GM12891 (cell line): ENCODE measurements at regions not wholly inside any gene's neighbourhood (a gene's known extent, or its start where the extent isn't known, plus 50 kb on each side); places are given as distances from the start of the nearest gene placed in this dataset.

Experiments used
- POLR2A ChIP-seq: IDR thresholded peaks from 2 replicates; pipeline ENCODE4 v1.6.1; 2011; ENCODE audit warnings: low read depth, low read length, control low read depth
- POLR2AphosphoS5 ChIP-seq: IDR thresholded peaks from 2 replicates; pipeline ENCODE4 v1.6.1; 2011; ENCODE audit warnings: low read depth, low read length, control low read depth
- POU2F2 ChIP-seq: IDR thresholded peaks from 2 replicates; pipeline ENCODE4 v1.6.1; 2011; ENCODE audit warnings: low read depth, mild to moderate bottlenecking, control low read depth, low read length, moderate library complexity
- SPI1 ChIP-seq: IDR thresholded peaks from 2 replicates; pipeline ENCODE4 v1.6.1; 2011; ENCODE audit warnings: low read depth, low read length, control low read depth

DNA sequence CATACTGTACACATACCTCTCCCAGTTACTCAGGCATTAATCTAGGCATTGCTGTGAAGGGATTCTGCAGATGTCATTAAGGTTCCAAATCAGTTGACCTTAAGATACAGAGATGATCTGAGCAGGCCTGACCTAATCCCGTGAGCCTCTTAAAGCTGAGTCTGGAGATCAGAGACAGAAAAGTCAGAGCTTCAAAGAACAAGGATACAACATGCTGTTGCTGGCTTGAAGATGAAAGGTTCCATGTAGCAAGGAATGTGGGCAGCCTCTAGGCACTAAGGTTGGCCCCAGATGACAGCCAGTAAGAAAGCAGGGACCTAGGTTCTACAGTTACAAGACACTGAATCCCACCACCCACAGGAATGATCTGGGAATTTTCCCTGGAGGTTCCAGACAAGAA is 81.1 kb downstream of the MAP1LC3B2 start:
- TF ChIP-seq POLR2A = no peak
- TF ChIP-seq POLR2AphosphoS5 = no peak
- no peak for TF ChIP-seq SPI1
- TF ChIP-seq POU2F2 = no peak
